Transverse colon (tissue), 4 donors: ENCODE measurements at regions not wholly inside any gene's neighbourhood (a gene's known extent, or its start where the extent isn't known, plus 50 kb on each side); places are given as distances from the start of the nearest gene placed in this dataset.

Experiments
- CTCF ChIP-seq, 5 experiments: fragments of 200-600 bp in 3 of 5; fragments of 450-650 bp in 2 of 5; sonication (generic) in 3 of 5; IDR thresholded peaks; 1 replicate in 2 of 5; 2 replicates in 3 of 5; pipeline ENCODE4 v1.5.1; 2016 to 2017; ENCODE audit warnings: antibody characterized with exemption in 5 of 5, inconsistent platforms in 3 of 5, mild to moderate bottlenecking in 2 of 5, moderate library complexity in 1 of 5
- POLR2A ChIP-seq: fragments of 450-650 bp; IDR thresholded peaks from one replicate; pipeline ENCODE4 v1.6.1; 2016; ENCODE audit warnings: antibody characterized with exemption, mild to moderate bottlenecking, moderate library complexity
- POLR2AphosphoS5 ChIP-seq, 3 donors: sonication (generic); formaldehyde crosslinking; IDR thresholded peaks; one replicate each; pipeline ENCODE4 v1.6.1; 2016; ENCODE audit warnings: antibody characterized with exemption in 3 of 3

GRCh38 chr3:1591327-1592028 is 498.7 kb downstream of the CNTN6 start:
- TF ChIP-seq POLR2A (no peak), CTCF (IDR thresholded peaks at IDR 0.05) (no peak), POLR2AphosphoS5 (IDR thresholded peaks at IDR 0.05) (no peak)
